ENCODE measurements at regions not wholly inside any gene's neighbourhood (a gene's known extent, or its start where the extent isn't known, plus 50 kb on each side); places are given as distances from the start of the nearest gene placed in this dataset.

- ChIA-PET RAD21 (ENCODE audit: unreplicated experiment) (no interaction called here), SMC1A (ENCODE audit: uncharacterized antibody, unreplicated experiment) (no interaction called here), CTCF (interaction anchor here (0.6 to 1.3 kb wide), 3 partner anchors 17 to 612 kb away, joined by 3 to 4 read pairs (median 3); no protein-coding TSS in a partner anchor), POLR2A (no interaction called here)
- no peaks in the 10 kb centered on the region for H3K79me2 ChIP-seq (ENCODE audit: control insufficient read depth, insufficient read depth, low read length)
- H3K36me3 ChIP-seq (ENCODE audit: control insufficient read depth in 2 of 2, insufficient read depth in 2 of 2, low read length in 1 of 2): no peaks in the 10 kb centered on the region
- in situ Hi-C loops (cut with MboI): no loop called here
- H2AFZ ChIP-seq (ENCODE audit: control insufficient read depth, low read depth, low read length): no peak overlapping the region
- H3K27ac ChIP-seq (ENCODE audit: control insufficient read depth, insufficient read depth): no peak overlapping the region
- no peak overlapping the region for H3K4me3 ChIP-seq
- no peak overlapping the region for H3K4me2 ChIP-seq (ENCODE audit: control insufficient read depth, insufficient read depth)
- H3K9ac ChIP-seq (ENCODE audit: control insufficient read depth, insufficient read depth, low read length): no peak overlapping the region
- TF ChIP-seq EZH2 (IDR thresholded peaks at IDR 0.05; ENCODE audit: borderline replicate concordance, control insufficient read depth, low read depth, low read length) (no peak), SREBF1 (IDR thresholded peaks at IDR 0.05; ENCODE audit: low read length) (no peak), PRDM15 (CRISPR knock-in tag; IDR thresholded peaks at IDR 0.05) (no peak)
- H3K27me3 ChIP-seq (replicated peaks in 1 of 2; ENCODE audit: control insufficient read depth in 2 of 2, insufficient read depth in 2 of 2, low read length in 1 of 2): no peaks in the 10 kb centered on the region
- ATAC-seq: no peak
- H3K9me3 ChIP-seq (replicated peaks; ENCODE audit: control insufficient read depth, insufficient read depth, low read length): no peaks in the 10 kb centered on the region
- DNase-seq (ENCODE audit: low read depth, low spot score): no peak
- 23% methylated on average over 5 of the region's 5 CpGs for WGBS (ENCODE audit: insufficient coverage, insufficient replicate concordance, low lambda C conversion rate, missing lambda C conversion rate)
- no TSS peak for BruUV-seq (replicated peaks)
- intact Hi-C loops (cut with micrococcal nuclease; ENCODE audit: unreplicated experiment): no loop called here
- no peak for FAIRE-seq
- H4K20me1 ChIP-seq (ENCODE audit: control insufficient read depth, insufficient read depth): no peaks in the 10 kb centered on the region
- no peaks in the 10 kb centered on the region for H3K4me1 ChIP-seq (ENCODE audit: control insufficient read depth, insufficient read depth, low read length)
Measured at GRCh38 chr2:58664523-58665151, 423.5 kb upstream of the FANCL start.

GRCh38 chr2:58660046-58660445 is 418.9 kb upstream of the FANCL start:
- ATAC-seq (no peak), FAIRE-seq (no peak), DNase-seq (ENCODE audit: low read depth, low spot score) (no peak)
- Histone ChIP-seq H4K20me1 (ENCODE audit: control insufficient read depth, insufficient read depth) (no peaks in the 10 kb centered on the region), H3K27me3 (replicated peaks in 1 of 2; ENCODE audit: control insufficient read depth in 2 of 2, insufficient read depth in 2 of 2, low read length in 1 of 2) (no peaks in the 10 kb centered on the region), H3K4me1 (ENCODE audit: control insufficient read depth, insufficient read depth, low read length) (no peaks in the 10 kb centered on the region), H3K4me3 (no peak overlapping the region), H2AFZ (ENCODE audit: control insufficient read depth, low read depth, low read length) (no peak overlapping the region), H3K79me2 (ENCODE audit: control insufficient read depth, insufficient read depth, low read length) (no peaks in the 10 kb centered on the region), H3K9me3 (replicated peaks; ENCODE audit: control insufficient read depth, insufficient read depth, low read length) (no peaks in the 10 kb centered on the region), H3K36me3 (ENCODE audit: control insufficient read depth in 2 of 2, insufficient read depth in 2 of 2, low read length in 1 of 2) (no peaks in the 10 kb centered on the region), H3K9ac (ENCODE audit: control insufficient read depth, insufficient read depth, low read length) (no peak overlapping the region), H3K27ac (ENCODE audit: control insufficient read depth, insufficient read depth) (no peak overlapping the region), H3K4me2 (ENCODE audit: control insufficient read depth, insufficient read depth) (no peak overlapping the region)
- WGBS (ENCODE audit: insufficient coverage, insufficient replicate concordance, low lambda C conversion rate, missing lambda C conversion rate): 67% methylated on average over 4 of the region's 4 CpGs
- ChIA-PET RAD21 (ENCODE audit: unreplicated experiment) (no interaction called here), SMC1A (ENCODE audit: uncharacterized antibody, unreplicated experiment) (no interaction called here), CTCF (no interaction called here), POLR2A (no interaction called here)
- no TSS peak for BruUV-seq (replicated peaks)
- intact Hi-C loops (cut with micrococcal nuclease; ENCODE audit: unreplicated experiment) (no loop called here), in situ Hi-C loops (cut with MboI) (no loop called here)
- TF ChIP-seq ZNF24 (IDR thresholded peaks at IDR 0.05): no peak
- no peak for TF ChIP-seq ASH2L (IDR thresholded peaks at IDR 0.05; ENCODE audit: borderline replicate concordance, low read depth)
- TF ChIP-seq STAT3 (IDR thresholded peaks at IDR 0.05; ENCODE audit: low read depth, low read length): no peak
- no peak for TF ChIP-seq CBX3 (IDR thresholded peaks at IDR 0.05; ENCODE audit: borderline replicate concordance, low read depth)
- no peak for TF ChIP-seq MEF2B (IDR thresholded peaks at IDR 0.05; ENCODE audit: partially characterized antibody, poor library complexity, severe bottlenecking)
- no peak for TF ChIP-seq GABPA (IDR thresholded peaks at IDR 0.05; ENCODE audit: low read depth)
- TF ChIP-seq EGR1 (IDR thresholded peaks at IDR 0.05; ENCODE audit: borderline replicate concordance in 1 of 2, low read depth in 2 of 2, low read length in 2 of 2): no peak
- TF ChIP-seq BMI1 (IDR thresholded peaks at IDR 0.05; ENCODE audit: borderline replicate concordance): no peak
- no peak for TF ChIP-seq CBFB (IDR thresholded peaks at IDR 0.05; ENCODE audit: low read depth)
- no peak for TF ChIP-seq IRF5 (IDR thresholded peaks at IDR 0.05; ENCODE audit: borderline replicate concordance)

All from GM12878 (cell line).